ENCODE measurements at regions not wholly inside any gene's neighbourhood (a gene's known extent, or its start where the extent isn't known, plus 50 kb on each side); places are given as distances from the start of the nearest gene placed in this dataset.

DNA sequence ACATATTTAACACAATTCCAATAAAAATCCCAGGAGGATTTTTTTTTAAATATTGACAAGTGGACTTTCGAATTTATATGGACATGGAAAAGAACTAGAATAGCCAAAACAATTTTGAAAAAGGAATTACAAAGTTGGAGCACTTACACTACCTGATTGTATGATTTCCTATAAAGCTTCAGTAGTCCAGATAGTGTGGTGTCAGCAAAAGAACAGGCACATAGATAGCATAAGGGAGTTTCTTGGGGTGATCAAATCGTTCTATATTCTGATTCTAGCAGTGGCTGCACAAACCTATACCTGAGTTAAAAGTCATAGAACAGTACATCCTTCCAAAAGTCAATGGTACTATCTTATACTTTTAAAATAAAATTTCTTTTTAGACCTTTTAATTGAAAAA is 66.4 kb upstream of the CES5A start:
- no peak for DNase-seq

- DNase-seq: no peak
Observed at GRCh38 chr16:55938126-55938525, 63.0 kb upstream of the CES5A start.

DNA sequence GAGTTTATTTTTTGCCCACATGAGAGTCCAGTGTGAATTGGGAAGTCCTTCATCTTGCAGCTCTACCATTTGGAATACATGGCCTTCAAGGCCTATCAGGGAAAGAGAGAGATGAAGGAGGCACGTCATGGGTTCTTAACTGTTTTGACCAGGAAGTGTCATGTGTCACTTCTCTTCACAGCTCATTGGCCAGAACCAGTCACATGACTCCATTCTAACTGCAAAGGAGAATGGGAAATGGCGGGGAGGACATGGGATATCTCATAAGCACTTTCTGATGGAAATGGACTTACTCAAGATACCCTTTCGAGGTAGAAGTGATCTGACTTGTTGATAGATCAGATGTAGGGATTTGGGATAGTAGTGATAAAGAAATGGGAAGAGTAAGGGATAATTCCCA is 57.9 kb upstream of the CES5A start:
- no peak for DNase-seq

DNA sequence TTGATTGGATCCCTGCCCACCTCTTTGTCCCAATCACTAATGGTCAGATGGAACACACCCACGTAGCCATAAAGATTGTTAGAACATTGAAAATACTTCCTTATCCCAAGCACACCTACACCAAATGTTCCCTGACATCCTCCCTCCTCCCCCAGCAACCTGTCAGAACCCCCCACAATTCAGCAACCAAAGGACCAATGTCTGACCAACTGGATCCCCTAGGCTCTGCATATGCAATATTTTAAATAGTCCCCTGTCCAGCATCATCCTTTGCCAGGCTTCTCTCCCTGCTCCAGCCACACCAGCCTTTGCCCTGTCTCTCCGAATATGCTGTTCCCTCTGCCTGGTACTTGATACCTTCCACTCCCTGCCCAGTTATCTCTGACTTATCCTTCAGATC is 54.9 kb upstream of the CES5A start:
- no peak for DNase-seq

- no peak for DNase-seq
Observed at GRCh38 chr16:55929181-55929580, 54.0 kb upstream of the CES5A start.

DNA sequence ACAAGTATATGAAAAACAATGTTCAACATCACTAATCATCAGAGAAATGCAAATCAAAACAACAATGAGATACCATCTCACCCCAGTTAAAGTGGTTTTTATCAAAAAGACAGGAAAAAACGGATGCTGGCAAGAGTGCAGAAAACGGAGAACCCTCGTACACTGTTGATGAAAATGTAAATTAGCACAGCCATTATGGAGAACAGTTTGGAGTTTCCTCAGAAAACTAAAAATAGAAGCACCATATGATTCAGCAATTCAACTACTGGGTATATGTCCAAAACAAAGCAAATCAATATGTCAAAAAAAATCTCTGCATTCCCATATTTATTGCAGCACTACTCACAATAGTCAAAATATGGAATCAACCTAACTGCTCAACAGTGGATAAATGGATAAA is 50.1 kb upstream of the CES5A start:
- DNase-seq: no peak

Measured in hippocampal formation (tissue), 2 donors.